GM19438 (cell line): ENCODE measurements at regions not wholly inside any gene's neighbourhood (a gene's known extent, or its start where the extent isn't known, plus 50 kb on each side); places are given as distances from the start of the nearest gene placed in this dataset.

Experiments
- ATAC-seq: cut with Tn5 transposase; IDR thresholded peaks from one replicate; pipeline ENCODE4 v1.9.1; 2021; ENCODE audit warnings: low read depth; ENCODE audit not compliant: unreplicated experiment

GRCh38 chr14:39755269-39755878 is 323.1 kb upstream of the FBXO33 start:
- peak; percentile 92 for ATAC-seq

- no peak for ATAC-seq
These were observed 308.2 kb upstream of the FBXO33 start for GRCh38 chr14:39740454-39740853.

- no peak for ATAC-seq
These were observed 307.6 kb upstream of the FBXO33 start for GRCh38 chr14:39739796-39740195.

GRCh38 chr14:39734306-39734705 is 302.1 kb upstream of the FBXO33 start:
- ATAC-seq = no peak

- ATAC-seq = no peak
These were observed 301.5 kb upstream of the FBXO33 start for GRCh38 chr14:39733741-39734140.

- no peak for ATAC-seq
These were observed 299.7 kb upstream of the FBXO33 start for GRCh38 chr14:39731912-39732311.

DNA sequence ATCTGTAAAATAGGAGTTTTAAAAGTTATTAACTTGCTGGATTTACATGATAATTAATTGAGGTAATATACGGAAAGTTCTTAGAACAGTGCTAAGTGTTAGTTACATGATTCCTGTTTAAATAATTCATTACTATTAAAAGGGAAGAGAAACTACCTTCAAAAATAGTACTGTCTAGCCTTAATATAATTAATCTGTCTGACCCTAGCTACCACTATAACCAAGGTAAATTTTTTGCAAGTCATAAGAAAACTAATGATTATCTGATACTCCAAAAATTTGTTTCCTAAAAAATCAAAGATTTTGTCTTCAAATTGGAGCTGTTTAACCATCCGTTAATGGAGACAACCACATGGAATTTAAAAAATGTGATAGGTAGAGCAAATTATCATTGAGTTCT is 294.3 kb upstream of the FBXO33 start:
- no peak for ATAC-seq

- no peak for ATAC-seq
These were observed 290.5 kb upstream of the FBXO33 start for GRCh38 chr14:39722547-39723273.

DNA sequence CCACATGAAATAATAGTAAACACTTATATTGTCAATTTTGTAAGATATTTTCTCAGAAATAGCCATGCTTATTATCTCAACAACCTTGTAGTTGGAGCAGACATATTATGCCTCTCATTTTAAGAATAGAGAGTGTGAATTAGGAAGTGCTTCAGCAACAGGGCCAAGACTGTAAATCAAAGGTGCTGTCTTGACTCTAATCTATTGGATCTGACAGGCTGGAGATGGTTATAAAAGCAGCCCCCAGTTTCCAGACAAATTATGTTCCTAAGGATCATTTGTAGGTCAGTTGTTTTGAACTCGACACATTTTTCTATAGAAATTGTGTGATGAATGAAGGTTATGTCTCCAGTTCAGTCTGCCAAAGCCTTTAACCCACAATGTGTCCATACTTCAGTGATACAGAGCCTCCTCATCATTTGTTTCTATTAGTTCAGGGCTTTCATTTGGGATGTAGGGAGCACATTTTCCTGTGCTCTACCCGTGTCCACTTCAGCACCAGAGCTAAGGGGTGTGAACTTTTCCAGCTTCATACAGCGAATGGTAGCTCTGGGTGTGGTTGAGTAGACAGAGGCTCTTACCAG is 284.8 kb upstream of the FBXO33 start:
- ATAC-seq = no peak

DNA sequence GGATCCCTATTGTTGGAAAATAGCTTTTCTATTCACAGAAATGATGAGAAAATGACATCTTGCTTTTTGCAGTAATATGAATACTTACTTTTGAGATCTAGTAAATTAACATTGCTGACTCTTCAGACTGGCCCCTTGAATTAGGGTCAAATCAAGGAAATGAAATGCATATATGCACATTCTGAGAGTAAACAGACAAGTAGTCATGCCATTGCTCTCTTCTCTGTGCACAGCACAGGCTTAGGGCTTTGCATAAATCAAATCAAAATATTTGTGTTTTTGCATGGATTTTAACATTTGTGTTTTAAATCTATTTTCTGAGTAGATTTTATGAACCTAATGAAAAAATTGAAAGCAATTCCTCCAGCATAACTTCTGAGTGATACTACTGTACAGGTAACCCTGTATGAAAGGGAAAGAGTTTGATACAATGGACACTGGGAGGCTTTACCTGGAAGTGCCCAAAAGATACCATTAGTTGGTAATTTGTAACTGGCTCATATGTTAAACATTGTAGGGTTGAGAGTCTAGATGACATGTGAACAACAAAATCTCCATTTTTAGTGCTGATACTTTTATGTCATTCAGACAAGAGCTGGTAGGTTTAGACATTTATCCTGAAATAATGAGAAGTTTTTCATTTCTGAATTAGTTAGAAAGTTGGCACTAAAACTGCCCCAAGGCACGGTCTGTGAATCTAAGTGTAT is 280.2 kb upstream of the FBXO33 start:
- no peak for ATAC-seq

DNA sequence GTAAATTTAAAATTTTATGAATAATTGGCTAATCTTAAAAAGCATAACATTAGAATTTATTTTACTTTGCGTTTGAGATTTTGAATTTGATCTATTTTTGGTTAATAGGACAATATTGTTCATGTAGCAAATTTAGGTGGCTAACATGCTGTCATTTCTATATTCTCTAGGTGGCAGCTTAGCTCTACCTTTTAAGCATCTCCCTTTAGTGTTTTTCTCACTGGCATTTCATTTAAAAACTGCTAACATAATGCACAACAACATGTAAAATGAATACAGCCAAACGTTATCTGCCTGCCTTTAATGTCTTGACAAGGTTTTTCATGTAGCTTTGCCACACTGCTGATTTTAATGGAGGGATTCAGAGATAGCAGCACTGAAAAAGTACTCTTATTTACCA is 272.4 kb upstream of the FBXO33 start:
- no peak for ATAC-seq

DNA sequence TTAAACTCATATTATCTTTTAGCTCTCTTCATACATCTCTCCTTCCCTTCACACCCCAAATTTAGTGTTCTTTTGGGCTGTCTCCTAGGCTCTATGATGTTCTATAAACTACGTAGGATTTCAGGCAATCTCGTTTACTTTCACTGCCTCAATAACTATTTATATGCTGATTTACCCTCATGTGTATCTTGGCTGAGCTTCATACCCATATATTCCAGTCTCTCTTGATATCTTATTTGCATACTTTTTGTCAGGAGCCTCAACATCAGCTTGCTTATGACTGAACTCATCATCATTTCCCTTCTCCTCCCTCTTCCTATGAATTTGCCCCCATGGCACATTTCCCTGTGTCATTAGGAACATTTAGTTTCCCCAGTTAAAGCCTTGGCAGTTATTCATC is 262.1 kb upstream of the FBXO33 start:
- no peak for ATAC-seq

DNA sequence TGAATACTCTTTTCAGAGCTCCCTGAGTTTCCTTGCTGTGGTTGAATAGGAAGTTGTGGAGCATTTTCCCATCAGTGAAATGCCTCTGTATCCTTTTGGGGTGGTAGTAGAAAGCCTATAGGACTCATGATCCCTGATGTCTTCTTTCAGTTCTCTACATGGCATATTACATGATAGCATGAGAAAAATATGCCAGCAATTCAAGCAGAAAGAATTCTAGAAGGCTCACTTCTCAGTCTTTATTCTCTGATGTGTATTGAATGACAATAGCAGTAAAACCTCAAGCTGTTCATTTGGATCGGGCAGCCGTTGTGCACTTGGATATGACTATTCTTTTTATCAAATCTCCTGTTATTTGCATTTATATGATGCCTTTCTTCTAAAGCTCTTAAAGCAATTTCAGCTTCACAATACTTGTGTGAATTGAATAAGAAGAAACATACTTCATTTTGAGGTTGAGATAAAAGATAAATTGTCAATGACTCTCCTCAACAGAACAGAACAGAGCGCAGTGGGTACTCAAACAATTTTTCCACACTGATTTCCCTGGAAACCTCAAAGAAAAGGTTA is 251.5 kb upstream of the FBXO33 start:
- no peak for ATAC-seq

- ATAC-seq = no peak
These were observed 250.3 kb upstream of the FBXO33 start for GRCh38 chr14:39682582-39682981.

GRCh38 chr14:39681782-39682399 is 249.7 kb upstream of the FBXO33 start:
- no peak for ATAC-seq

DNA sequence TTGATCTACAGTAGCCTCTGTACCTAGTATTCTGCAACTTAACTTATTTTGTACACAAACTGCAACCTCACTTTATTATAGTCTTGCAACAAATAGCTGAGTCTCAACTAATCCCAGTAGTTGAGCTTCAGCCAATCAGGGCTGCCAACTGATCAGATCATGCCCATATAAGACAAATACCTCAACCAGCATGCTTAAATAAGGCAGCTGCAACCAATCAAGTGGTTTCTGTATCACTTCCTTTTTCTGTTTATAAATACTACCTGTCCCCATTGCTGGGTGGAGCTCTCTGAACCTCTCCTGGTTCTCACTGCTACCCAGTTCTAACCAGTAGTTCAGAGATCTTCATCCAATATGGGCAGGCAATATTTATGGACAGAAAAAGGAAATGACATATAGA is 248.5 kb upstream of the FBXO33 start:
- peak; percentile 83 for ATAC-seq

GRCh38 chr14:39673734-39674133 is 241.5 kb upstream of the FBXO33 start:
- ATAC-seq = no peak

DNA sequence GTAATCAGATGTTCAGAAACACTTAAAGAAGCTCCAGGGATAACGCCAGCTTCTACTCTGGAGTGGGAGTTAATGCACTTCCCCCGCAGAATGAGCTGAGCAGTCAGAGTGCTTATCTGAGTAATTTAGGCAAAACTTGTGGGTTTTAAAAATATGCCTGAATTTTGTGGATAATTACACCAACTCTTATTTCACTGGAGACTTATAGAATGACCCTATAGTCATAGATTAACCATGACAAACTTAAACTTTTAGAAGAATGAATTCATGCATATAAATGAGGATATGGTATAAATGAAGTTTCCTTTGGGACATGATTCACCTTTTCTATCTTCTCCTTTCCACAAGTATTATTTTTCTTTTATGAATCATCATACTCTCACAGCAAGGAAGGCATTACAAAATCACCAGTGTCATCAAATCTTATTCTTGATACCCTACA is 241.1 kb upstream of the FBXO33 start:
- no peak for ATAC-seq

DNA sequence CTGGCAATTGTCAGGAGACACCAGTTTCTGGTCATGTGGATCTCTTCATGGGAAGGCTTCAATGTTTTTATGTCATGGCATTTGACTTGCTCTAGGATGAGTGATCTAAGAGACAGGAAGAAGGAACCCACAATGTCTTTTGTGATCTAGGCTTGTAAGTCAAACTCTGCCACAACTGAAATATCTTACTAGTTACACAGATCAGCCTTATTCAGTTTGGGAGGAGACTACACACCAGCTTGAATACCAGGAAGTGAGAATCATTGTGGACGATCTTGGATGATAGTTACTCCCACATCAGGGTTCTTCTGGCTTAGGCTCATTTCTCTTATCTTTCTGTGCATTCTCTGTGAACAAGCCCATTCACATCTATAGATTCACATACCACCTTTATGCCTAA is 236.2 kb upstream of the FBXO33 start:
- no peak for ATAC-seq

GRCh38 chr14:39666386-39666785 is 234.2 kb upstream of the FBXO33 start:
- ATAC-seq = no peak

DNA sequence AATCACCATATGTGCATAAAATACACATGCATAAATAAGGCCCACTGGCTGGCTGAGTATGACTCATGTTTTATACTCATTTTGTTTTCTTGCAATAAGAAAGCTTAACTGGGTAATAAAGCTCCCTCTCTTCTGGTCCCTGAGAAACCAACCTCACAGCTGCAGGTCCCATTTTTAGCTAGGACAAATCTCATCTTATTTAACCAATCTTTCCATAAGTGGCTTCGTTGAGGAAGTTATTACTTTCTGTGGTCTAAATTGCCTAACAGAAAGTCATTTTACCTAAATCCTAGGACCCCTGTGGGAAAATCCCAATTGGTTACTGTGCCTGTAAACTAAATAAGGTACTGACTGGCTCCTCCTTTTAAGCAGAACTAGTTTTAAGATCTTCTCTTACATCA is 232.8 kb upstream of the FBXO33 start:
- no peak for ATAC-seq
